Common myeloid progenitor, CD34-positive (primary cell): ENCODE measurements at regions not wholly inside any gene's neighbourhood (a gene's known extent, or its start where the extent isn't known, plus 50 kb on each side); places are given as distances from the start of the nearest gene placed in this dataset.
A peak's percentile ranks its signal among the peaks of the same experiment; 100 is the strongest.

Experiments
- CTCF ChIA-PET: fragments of 350-600 bp; sonication (Branson Sonifier 250); formaldehyde crosslinking; loops from one replicate; lab custom pipeline; 2021; ENCODE audit warnings: antibody characterized with exemption; lab: Charles Lee
- POLR2A ChIA-PET: fragments of 350-600 bp; sonication (Branson Sonifier 250); formaldehyde crosslinking; loops from one replicate; lab custom pipeline; 2021; ENCODE audit warnings: antibody characterized with exemption; lab: Charles Lee
- DNase-seq, 3 donors: peaks; one replicate each; pipeline versions ENCODE4 v3.0.0 to v3.0.0-alpha.2; 2013
- H3K27ac ChIP-seq, 2 experiments: 1 replicate in 1 of 2; 2 replicates in 1 of 2; pipeline ENCODE4 v1.7.0; 2013; ENCODE audit warnings: inconsistent platforms in 2 of 2, low read length in 2 of 2, mild to moderate bottlenecking in 2 of 2, low read depth in 1 of 2, moderate library complexity in 1 of 2; ENCODE audit not compliant: severe bottlenecking in 2 of 2, insufficient read depth in 1 of 2, poor library complexity in 1 of 2
- H3K27me3 ChIP-seq, 5 experiments: replicated peaks in 2 of 5; 1 replicate in 3 of 5; 2 replicates in 2 of 5; pipeline versions ENCODE4 v1.6.1 to v1.7.0; 2013; ENCODE audit warnings: low read length in 4 of 5, mild to moderate bottlenecking in 2 of 5, moderate library complexity in 2 of 5, inconsistent platforms in 1 of 5; ENCODE audit not compliant: insufficient read depth in 5 of 5, control insufficient read depth in 4 of 5
- H3K36me3 ChIP-seq, 4 experiments: 1 replicate in 2 of 4; 2 replicates in 2 of 4; pipeline versions ENCODE4 v1.6.1 to v1.7.0; 2013; ENCODE audit warnings: low read length in 3 of 4, control low read depth in 1 of 4, mild to moderate bottlenecking in 1 of 4; ENCODE audit not compliant: control insufficient read depth in 4 of 4, insufficient read depth in 4 of 4
- H3K4me1 ChIP-seq, 4 experiments: 1 replicate in 3 of 4; 2 replicates in 1 of 4; pipeline versions ENCODE4 v1.6.1 to v1.7.1; 2013; ENCODE audit warnings: low read length in 3 of 4, mild to moderate bottlenecking in 3 of 4, control low read depth in 1 of 4, inconsistent platforms in 1 of 4, moderate library complexity in 1 of 4; ENCODE audit not compliant: control insufficient read depth in 4 of 4, insufficient read depth in 4 of 4; ENCODE audit errors: control extremely low read depth in 1 of 4
- H3K4me3 ChIP-seq, 7 experiments: 1 replicate in 4 of 7; 2 replicates in 3 of 7; pipeline versions ENCODE4 v1.5.1 to v1.7.0; 2013; ENCODE audit warnings: mild to moderate bottlenecking in 7 of 7, low read length in 6 of 7, moderate library complexity in 6 of 7, inconsistent platforms in 2 of 7, low read depth in 2 of 7, control low read depth in 1 of 7; ENCODE audit not compliant: insufficient read depth in 4 of 7, control insufficient read depth in 1 of 7; ENCODE audit errors: extremely low read depth in 1 of 7
- H3K9me3 ChIP-seq, 5 experiments: 1 replicate in 4 of 5; 2 replicates in 1 of 5; pipeline versions ENCODE4 v1.6.1 to v1.7.1; 2013; ENCODE audit warnings: low read length in 4 of 5, mild to moderate bottlenecking in 2 of 5, inconsistent platforms in 1 of 5, low read depth in 1 of 5, moderate library complexity in 1 of 5; ENCODE audit not compliant: control insufficient read depth in 4 of 5, insufficient read depth in 2 of 5; ENCODE audit errors: control extremely low read depth in 1 of 5
- WGBS: methylation state at CpG from one replicate; pipeline ENCODE4 v1.1.5; 2013; ENCODE audit not compliant: insufficient coverage; 5-methylcytosine and 5-hydroxymethylcytosine counted together

GRCh38 chr2:89841476-89841840 lies 1150.0 kb downstream of the RPIA start:
- 36% methylated on average over 3 of the region's 3 CpGs for WGBS
- peaks cover 0 to 13% (median 4%) of the 10 kb centered on the region in 5 experiments for H3K27me3 ChIP-seq
- CTCF ChIA-PET = interaction anchor here (0.7 kb wide), 1 partner anchor 966 kb away, joined by 3 read pairs; no protein-coding TSS in a partner anchor

GRCh38 chr2:89842180-89842908 lies 1150.9 kb downstream of the RPIA start:
- CTCF ChIA-PET = no interaction called here
- 67% methylated on average over 9 of the region's 9 CpGs for WGBS
- POLR2A ChIA-PET = no interaction called here
- H3K27me3 ChIP-seq = peaks cover 0 to 13% (median 4%) of the 10 kb centered on the region in 5 experiments
- DNase-seq = no peak
- H3K4me1 ChIP-seq = no peaks in the 10 kb centered on the region
- H3K27ac ChIP-seq = no peak overlapping the region
- no peak overlapping the region for H3K4me3 ChIP-seq
- no peaks in the 10 kb centered on the region for H3K36me3 ChIP-seq
- H3K9me3 ChIP-seq = peaks cover 14 to 26% (median 16%) of the 10 kb centered on the region in 5 experiments

More at GRCh38 chr2:89841476-89841840, 1150.0 kb downstream of the RPIA start:
- H3K27ac ChIP-seq = no peak overlapping the region
- no peaks in the 10 kb centered on the region for H3K36me3 ChIP-seq
- H3K4me3 ChIP-seq = no peak overlapping the region
- H3K9me3 ChIP-seq = peaks cover 15 to 29% (median 21%) of the 10 kb centered on the region in 5 experiments
- peak in 1 of 3 donors; percentile 35 for DNase-seq
- POLR2A ChIA-PET = no interaction called here
- no peaks in the 10 kb centered on the region for H3K4me1 ChIP-seq

DNA sequence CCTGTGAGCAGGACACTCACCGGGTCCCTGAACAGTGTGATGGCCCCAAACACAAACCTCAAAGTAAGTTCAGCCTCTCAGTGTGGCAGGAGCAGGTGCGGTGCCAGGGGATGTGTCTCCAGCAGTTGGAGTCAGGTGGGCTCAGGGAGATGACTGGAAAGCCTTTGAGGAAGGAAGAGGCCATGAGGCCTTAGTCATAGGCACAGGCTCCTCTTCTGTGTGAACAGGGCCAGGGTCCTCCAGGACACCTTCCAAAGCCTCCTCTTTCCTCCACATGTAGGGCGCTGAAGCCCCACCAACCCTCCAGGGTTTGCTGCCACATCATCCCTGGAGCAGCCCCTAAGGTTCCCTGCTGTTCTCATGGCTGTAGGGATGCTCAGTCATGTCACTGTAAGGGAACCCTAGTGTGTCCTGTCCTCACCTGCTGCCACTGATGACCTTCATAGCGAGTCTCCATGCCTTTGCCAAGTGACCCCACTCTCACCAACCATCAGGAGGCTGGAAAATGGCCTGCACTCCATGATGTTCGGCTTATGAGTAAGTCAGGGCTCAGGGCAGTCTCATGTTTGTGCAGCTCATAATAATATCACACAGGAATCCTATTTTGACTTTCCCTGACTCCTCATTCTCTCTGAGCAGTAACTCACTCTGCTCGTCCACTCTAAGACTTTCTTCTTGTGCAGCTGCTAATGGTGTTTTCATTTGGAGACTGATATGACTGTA lies 1152.9 kb downstream of the RPIA start:
- no peak for DNase-seq
- WGBS = 64% methylated on average over 5 of the region's 6 CpGs

DNA sequence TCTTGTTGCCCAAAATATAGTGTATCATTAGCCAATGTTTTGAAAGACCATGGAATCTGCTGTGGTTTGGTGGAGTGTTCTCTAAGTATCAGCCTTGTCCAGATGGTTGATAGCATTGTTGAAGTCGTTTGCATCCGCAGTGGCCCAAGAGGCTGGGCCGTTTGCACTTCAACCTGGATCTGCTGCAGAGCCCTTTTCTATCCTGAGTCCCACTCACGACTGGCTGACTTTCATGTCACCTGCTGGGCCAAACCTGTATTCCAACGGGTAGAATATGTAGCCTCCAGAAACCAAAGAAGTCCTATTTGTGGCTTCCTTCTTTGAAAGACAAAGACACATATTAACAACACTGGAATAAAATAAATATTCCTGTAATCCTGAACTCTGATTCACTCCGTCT lies 1154.1 kb downstream of the RPIA start:
- POLR2A ChIA-PET = no interaction called here
- Histone ChIP-seq H3K4me1 (no peaks in the 10 kb centered on the region), H3K27me3 (peaks cover 0 to 38% (median 16%) of the 10 kb centered on the region in 5 experiments), H3K9me3 (peaks cover 0 to 6% (median 3%) of the 10 kb centered on the region in 5 experiments), H3K27ac (no peak overlapping the region), H3K4me3 (no peak overlapping the region), H3K36me3 (no peaks in the 10 kb centered on the region)
- WGBS = 69% methylated on average over 6 of the region's 6 CpGs
- CTCF ChIA-PET = no interaction called here
- no peak for DNase-seq

More for the DNA sequence above, 1152.9 kb downstream of the RPIA start:
- Histone ChIP-seq H3K27ac (no peak overlapping the region), H3K27me3 (peaks cover 0 to 30% (median 16%) of the 10 kb centered on the region in 5 experiments), H3K4me3 (no peak overlapping the region), H3K4me1 (no peaks in the 10 kb centered on the region), H3K9me3 (peaks cover 3 to 7% (median 4%) of the 10 kb centered on the region in 5 experiments), H3K36me3 (no peaks in the 10 kb centered on the region)
- ChIA-PET CTCF (no interaction called here), POLR2A (no interaction called here)

DNA sequence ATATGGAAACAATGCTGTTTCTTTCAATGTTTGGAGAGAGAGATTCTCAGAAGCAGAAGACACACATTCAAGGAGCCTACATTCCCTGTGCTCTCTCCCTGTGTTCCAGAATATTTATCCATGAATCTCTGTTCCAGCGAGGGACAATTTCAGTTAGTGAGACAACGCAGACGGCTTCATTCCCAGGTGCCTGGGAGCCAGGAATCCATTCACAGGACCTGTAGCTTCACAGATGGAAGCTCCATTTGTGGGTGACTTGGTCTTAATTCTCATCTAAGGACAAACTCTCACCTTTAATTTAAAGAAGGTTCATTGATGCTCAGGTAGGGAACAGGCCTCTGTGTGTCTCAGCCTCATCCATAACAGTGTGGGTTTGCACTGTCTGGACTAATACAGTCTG lies 1156.6 kb downstream of the RPIA start:
- Histone ChIP-seq H3K27ac (no peak overlapping the region), H3K4me3 (no peak overlapping the region), H3K4me1 (no peaks in the 10 kb centered on the region), H3K36me3 (no peaks in the 10 kb centered on the region), H3K27me3 (peaks cover 0 to 49% (median 16%) of the 10 kb centered on the region in 5 experiments), H3K9me3 (no peaks in the 10 kb centered on the region)
- 97% methylated on average over 3 of the region's 3 CpGs for WGBS
- no peak for DNase-seq
- ChIA-PET POLR2A (no interaction called here), CTCF (no interaction called here)

DNA sequence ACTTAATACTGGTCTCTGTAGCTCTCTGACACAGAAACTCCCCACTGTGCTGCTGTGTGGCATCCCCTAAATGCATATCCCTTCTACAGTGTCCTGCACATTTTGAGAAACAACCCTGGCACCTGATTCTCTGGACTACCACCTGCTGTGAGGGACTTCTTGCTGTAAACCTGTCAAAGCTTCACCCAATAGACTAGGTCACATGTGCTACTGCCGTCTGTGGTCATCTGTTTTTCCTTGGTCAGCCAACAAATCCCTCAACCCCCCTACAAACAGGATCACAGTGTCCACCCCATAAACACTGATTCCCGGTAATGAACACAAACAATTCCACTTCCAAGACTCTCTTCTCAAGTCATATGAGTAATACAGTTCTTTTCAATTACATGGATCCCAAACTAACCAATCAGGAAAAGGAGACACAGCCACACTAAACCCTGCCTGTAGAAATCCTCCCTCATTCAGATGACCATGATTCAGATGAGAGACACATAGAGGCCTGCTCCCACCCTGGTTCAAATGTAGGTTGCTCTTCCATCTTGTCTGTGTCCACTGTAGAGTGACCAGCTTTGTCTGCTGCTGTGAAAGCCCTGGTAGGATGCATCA lies 1157.4 kb downstream of the RPIA start:
- WGBS = 50% methylated on average over 2 of the region's 2 CpGs
- DNase-seq = no peak
- H3K4me3 ChIP-seq = no peak overlapping the region
- H3K9me3 ChIP-seq = no peaks in the 10 kb centered on the region
- no peak overlapping the region for H3K27ac ChIP-seq
- no peaks in the 10 kb centered on the region for H3K4me1 ChIP-seq
- ChIA-PET POLR2A (no interaction called here), CTCF (no interaction called here)
- no peaks in the 10 kb centered on the region for H3K36me3 ChIP-seq
- H3K27me3 ChIP-seq = peaks cover 0 to 49% (median 16%) of the 10 kb centered on the region in 5 experiments

- 100% methylated on average over 1 of the region's 3 CpGs for WGBS
- ChIA-PET CTCF (no interaction called here), POLR2A (no interaction called here)
- no peaks in the 10 kb centered on the region for H3K4me1 ChIP-seq
- no peak overlapping the region for H3K4me3 ChIP-seq
- DNase-seq = no peak
- H3K27ac ChIP-seq = no peak overlapping the region
- H3K27me3 ChIP-seq = peaks cover 0 to 44% (median 13%) of the 10 kb centered on the region in 5 experiments
- H3K36me3 ChIP-seq = no peaks in the 10 kb centered on the region
- no peaks in the 10 kb centered on the region for H3K9me3 ChIP-seq
Observed at GRCh38 chr2:89849731-89850130, 1158.3 kb downstream of the RPIA start.
